HG02642 (cell line): ENCODE measurements at regions not wholly inside any gene's neighbourhood (a gene's known extent, or its start where the extent isn't known, plus 50 kb on each side); places are given as distances from the start of the nearest gene placed in this dataset.

ENCODE experiments used
- ATAC-seq: cut with Tn5 transposase; IDR thresholded peaks from one replicate; pipeline ENCODE4 v1.9.1; 2021; ENCODE audit warnings: mild to moderate bottlenecking; ENCODE audit not compliant: unreplicated experiment, poor library complexity

GRCh38 chr1:214816603-214817002 lies 213.6 kb downstream of the CENPF start:
- no peak for ATAC-seq

- ATAC-seq: no peak
Observed at GRCh38 chr1:214823311-214824117, 220.5 kb downstream of the CENPF start.

GRCh38 chr1:214824763-214825162 lies 221.8 kb downstream of the CENPF start:
- ATAC-seq: no peak

- ATAC-seq: no peak
Observed at GRCh38 chr1:214826619-214827018, 223.6 kb downstream of the CENPF start.

- ATAC-seq: no peak
Observed at GRCh38 chr1:214827883-214828282, 224.9 kb downstream of the CENPF start.

- ATAC-seq: no peak
Observed at GRCh38 chr1:214830941-214831340, 227.9 kb downstream of the CENPF start.

GRCh38 chr1:214831956-214832355 lies 229.0 kb downstream of the CENPF start:
- ATAC-seq: no peak

- no peak for ATAC-seq
Observed at GRCh38 chr1:214833178-214833756, 230.3 kb downstream of the CENPF start.

- no peak for ATAC-seq
Observed at GRCh38 chr1:214837376-214837775, 234.4 kb downstream of the CENPF start.

GRCh38 chr1:214838351-214838750 lies 235.4 kb downstream of the CENPF start:
- ATAC-seq: no peak

- no peak for ATAC-seq
Observed at GRCh38 chr1:214840356-214840755, 237.4 kb downstream of the CENPF start.

- ATAC-seq: no peak
Observed at GRCh38 chr1:214842856-214843255, 239.7 kb upstream of the KCNK2 start.

- ATAC-seq: no peak
Observed at GRCh38 chr1:214843281-214843680, 239.3 kb upstream of the KCNK2 start.

- ATAC-seq: no peak
Observed at GRCh38 chr1:214844319-214844718, 238.2 kb upstream of the KCNK2 start.

GRCh38 chr1:214846276-214846675 lies 236.3 kb upstream of the KCNK2 start:
- ATAC-seq: no peak

GRCh38 chr1:214847071-214847810 lies 235.3 kb upstream of the KCNK2 start:
- ATAC-seq: no peak

- no peak for ATAC-seq
Observed at GRCh38 chr1:214848101-214848500, 234.4 kb upstream of the KCNK2 start.

- no peak for ATAC-seq
Observed at GRCh38 chr1:214850432-214851050, 232.0 kb upstream of the KCNK2 start.

- no peak for ATAC-seq
Observed at GRCh38 chr1:214853340-214853739, 229.2 kb upstream of the KCNK2 start.

GRCh38 chr1:214854126-214854875 lies 228.2 kb upstream of the KCNK2 start:
- ATAC-seq: no peak
